CD4-positive, alpha-beta T cell treated with Interleukin-1 beta for 1 hour (primary cell): ENCODE measurements at regions not wholly inside any gene's neighbourhood (a gene's known extent, or its start where the extent isn't known, plus 50 kb on each side); places are given as distances from the start of the nearest gene placed in this dataset.
"Not testable (repeated sequence)": the region's sequence is repeated elsewhere in the genome, so short reads cannot be mapped to it uniquely, and the experiment has no call there.

Experiments used
- DNase-seq, 2 donors: peaks; one replicate each; pipeline ENCODE4 v3.0.0-alpha.2; 2020 to 2022

GRCh38 chr6:102981490-102982015 is 1588.0 kb downstream of the GRIK2 start:
- DNase-seq: no peak

- no peak for DNase-seq
Measured at GRCh38 chr6:102980951-102981350, 1587.4 kb downstream of the GRIK2 start.

GRCh38 chr6:102961902-102962301 is 1568.4 kb downstream of the GRIK2 start:
- DNase-seq: no peak

GRCh38 chr6:102950967-102951366 is 1557.5 kb downstream of the GRIK2 start:
- no peak for DNase-seq

GRCh38 chr6:102944475-102944874 is 1551.0 kb downstream of the GRIK2 start:
- DNase-seq: no peak

- DNase-seq: no peak
Measured at GRCh38 chr6:102942206-102942605, 1548.7 kb downstream of the GRIK2 start.

GRCh38 chr6:102936959-102937358 is 1543.5 kb downstream of the GRIK2 start:
- DNase-seq: no peak

GRCh38 chr6:102928109-102928508 is 1534.6 kb downstream of the GRIK2 start:
- DNase-seq: no peak

GRCh38 chr6:102918161-102918560 is 1524.7 kb downstream of the GRIK2 start:
- no peak for DNase-seq

GRCh38 chr6:102911571-102911970 is 1518.1 kb downstream of the GRIK2 start:
- no peak for DNase-seq

GRCh38 chr6:102910701-102911139 is 1517.2 kb downstream of the GRIK2 start:
- not testable (repeated sequence) for DNase-seq

GRCh38 chr6:102907181-102907580 is 1513.7 kb downstream of the GRIK2 start:
- no peak for DNase-seq

- no peak for DNase-seq
Measured at GRCh38 chr6:102902471-102902870, 1509.0 kb downstream of the GRIK2 start.

- DNase-seq: no peak
Measured at GRCh38 chr6:102895683-102896082, 1502.2 kb downstream of the GRIK2 start.

GRCh38 chr6:102885165-102885564 is 1491.7 kb downstream of the GRIK2 start:
- no peak for DNase-seq

- DNase-seq: no peak
Measured at GRCh38 chr6:102853249-102853955, 1459.9 kb downstream of the GRIK2 start.

- DNase-seq: no peak
Measured at GRCh38 chr6:102848796-102849195, 1455.3 kb downstream of the GRIK2 start.

GRCh38 chr6:102848210-102848609 is 1454.7 kb downstream of the GRIK2 start:
- no peak for DNase-seq

GRCh38 chr6:102841060-102841459 is 1447.6 kb downstream of the GRIK2 start:
- no peak for DNase-seq

- DNase-seq: no peak
Measured at GRCh38 chr6:102832021-102832420, 1438.5 kb downstream of the GRIK2 start.

- DNase-seq: no peak
Measured at GRCh38 chr6:102820098-102820497, 1426.6 kb downstream of the GRIK2 start.

GRCh38 chr6:102815207-102815606 is 1421.7 kb downstream of the GRIK2 start:
- no peak for DNase-seq

- DNase-seq: no peak
Measured at GRCh38 chr6:102813489-102814275, 1420.2 kb downstream of the GRIK2 start.

GRCh38 chr6:102812242-102812641 is 1418.7 kb downstream of the GRIK2 start:
- DNase-seq: no peak
